ENCODE measurements at regions not wholly inside any gene's neighbourhood (a gene's known extent, or its start where the extent isn't known, plus 50 kb on each side); places are given as distances from the start of the nearest gene placed in this dataset.

- Mint-ChIP-seq H3K9me3 (no peaks in the 10 kb centered on the region), H3K36me3 (ENCODE audit: insufficient read depth) (peaks cover 5% of the 10 kb centered on the region), H3K4me1 (ENCODE audit: low read depth in 2 of 2) (no peaks in the 10 kb centered on the region), H3K27me3 (no peaks in the 10 kb centered on the region), H3K27ac (no peak overlapping the region), H3K4me3 (no peak overlapping the region)
- ATAC-seq (replicated peaks) = no peak
- no peak for DNase-seq
Measured at GRCh38 chr4:177546745-177547144, 104.5 kb upstream of the AGA start.

DNA sequence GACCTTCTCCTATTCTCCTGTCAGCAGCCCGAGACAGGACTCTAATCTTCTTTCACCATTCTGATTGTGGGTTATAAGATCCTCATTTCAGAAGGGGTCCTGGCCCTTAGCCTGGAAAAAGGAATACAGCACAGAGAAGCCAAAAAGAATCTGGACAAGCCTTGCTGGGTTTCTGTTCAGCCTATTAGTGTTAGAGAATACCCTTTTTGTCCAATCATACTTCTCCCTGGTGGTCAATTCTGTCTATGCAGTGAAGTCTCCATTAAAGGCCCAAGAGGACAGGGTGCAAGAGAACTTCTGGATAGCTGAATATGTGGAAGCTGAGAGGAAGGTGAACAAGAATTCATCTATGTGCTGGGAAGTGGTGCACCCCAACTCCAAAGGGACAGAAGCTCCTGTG is 105.7 kb upstream of the AGA start:
- no peak for DNase-seq
- H3K4me1 Mint-ChIP-seq (ENCODE audit: low read depth in 2 of 2) = no peaks in the 10 kb centered on the region
- ATAC-seq (replicated peaks) = no peak
- H3K27me3 Mint-ChIP-seq = no peaks in the 10 kb centered on the region
- H3K36me3 Mint-ChIP-seq (ENCODE audit: insufficient read depth) = peaks cover 5% of the 10 kb centered on the region
- H3K27ac Mint-ChIP-seq = no peak overlapping the region
- no peak overlapping the region for H3K4me3 Mint-ChIP-seq
- no peaks in the 10 kb centered on the region for H3K9me3 Mint-ChIP-seq

DNA sequence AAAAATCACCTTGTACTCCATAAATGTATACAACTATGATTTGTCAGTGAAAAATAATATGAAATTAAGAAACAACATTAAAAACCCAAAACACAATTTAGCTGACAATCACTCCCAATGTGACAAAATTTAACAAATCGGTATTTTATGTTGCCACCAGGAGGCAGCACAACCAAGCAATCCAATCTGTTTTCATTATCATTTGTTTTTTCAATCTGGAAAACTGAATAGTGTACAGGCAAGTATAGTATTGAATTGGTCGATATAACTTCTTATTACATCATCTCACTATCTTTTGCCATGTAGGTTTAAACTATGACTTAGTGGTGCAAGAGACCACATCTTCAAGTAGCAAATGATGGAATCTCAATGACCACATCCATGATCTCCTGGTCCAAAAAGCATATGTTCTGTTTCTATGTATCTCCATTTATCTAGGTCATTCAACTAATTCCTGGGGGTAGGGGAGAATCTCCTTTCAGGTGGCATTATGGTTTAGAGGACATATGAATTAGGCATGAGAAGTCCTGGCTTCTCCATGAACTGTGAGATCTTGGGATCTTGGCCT is 112.9 kb upstream of the AGA start:
- H3K4me1 Mint-ChIP-seq (ENCODE audit: low read depth in 2 of 2) = peaks cover 0 to 3% of the 10 kb centered on the region in 2 donors
- DNase-seq (no peak), ATAC-seq (replicated peaks) (no peak)
- no peaks in the 10 kb centered on the region for H3K9me3 Mint-ChIP-seq
- H3K27ac Mint-ChIP-seq = no peak overlapping the region
- no peaks in the 10 kb centered on the region for H3K27me3 Mint-ChIP-seq
- H3K4me3 Mint-ChIP-seq = no peak overlapping the region
- peaks cover 2% of the 10 kb centered on the region for H3K36me3 Mint-ChIP-seq (ENCODE audit: insufficient read depth)

DNA sequence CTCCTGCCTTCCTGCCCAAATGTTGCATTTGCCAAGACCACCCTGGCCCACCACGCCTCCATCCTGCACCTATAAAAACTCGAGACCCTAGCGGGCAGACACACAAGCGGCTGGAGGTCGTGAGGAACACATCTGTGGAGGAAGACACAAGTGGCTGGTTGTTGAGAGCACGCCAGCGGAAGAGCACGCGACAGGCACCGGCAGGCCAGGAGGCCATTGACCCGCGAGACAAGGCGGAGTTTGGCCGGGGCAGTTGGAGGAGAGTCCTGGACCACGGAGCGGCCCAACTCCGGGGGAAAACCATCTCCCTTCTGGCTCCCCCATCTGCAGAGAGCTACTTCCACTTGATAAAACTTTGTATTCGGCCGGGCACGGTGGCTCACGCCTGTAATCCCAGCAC is 115.2 kb upstream of the AGA start:
- no peak overlapping the region for H3K27ac Mint-ChIP-seq
- no peak overlapping the region for H3K4me3 Mint-ChIP-seq
- H3K4me1 Mint-ChIP-seq (ENCODE audit: low read depth in 2 of 2) = peaks cover 0 to 3% of the 10 kb centered on the region in 2 donors
- DNase-seq = no peak
- ATAC-seq (replicated peaks) = no peak
- peaks cover 2% of the 10 kb centered on the region for H3K36me3 Mint-ChIP-seq (ENCODE audit: insufficient read depth)
- H3K27me3 Mint-ChIP-seq = no peaks in the 10 kb centered on the region
- H3K9me3 Mint-ChIP-seq = no peaks in the 10 kb centered on the region

DNA sequence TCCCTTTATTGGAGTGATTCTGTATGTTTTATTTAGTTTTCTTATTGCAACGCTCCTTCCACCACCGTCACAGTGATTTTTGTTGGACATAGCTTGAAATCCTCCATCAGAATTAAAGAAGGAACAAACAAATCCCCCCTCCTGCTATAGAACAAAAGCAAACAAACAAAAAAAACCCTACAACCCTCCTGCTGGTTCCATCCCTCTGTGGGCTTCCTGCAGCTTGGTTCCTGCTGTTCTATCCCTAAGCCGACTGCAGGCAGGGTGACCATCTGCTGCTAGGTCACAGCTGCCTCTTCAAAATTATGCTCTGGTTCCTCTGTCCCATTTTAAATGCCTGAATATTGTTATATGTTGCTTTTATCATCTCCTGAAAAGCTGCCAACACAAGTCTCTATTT is 116.8 kb upstream of the AGA start:
- Mint-ChIP-seq H3K4me3 (no peak overlapping the region), H3K4me1 (ENCODE audit: low read depth in 2 of 2) (peaks cover 0 to 3% of the 10 kb centered on the region in 2 donors), H3K36me3 (ENCODE audit: insufficient read depth) (peaks cover 2% of the 10 kb centered on the region), H3K27ac (no peak overlapping the region), H3K9me3 (no peaks in the 10 kb centered on the region), H3K27me3 (no peaks in the 10 kb centered on the region)
- ATAC-seq (replicated peaks) (no peak), DNase-seq (no peak)

GRCh38 chr4:177562163-177562562 is 119.9 kb upstream of the AGA start:
- H3K4me3 Mint-ChIP-seq = no peak overlapping the region
- DNase-seq (no peak), ATAC-seq (replicated peaks) (no peak)
- no peaks in the 10 kb centered on the region for H3K9me3 Mint-ChIP-seq
- H3K27me3 Mint-ChIP-seq = no peaks in the 10 kb centered on the region
- H3K36me3 Mint-ChIP-seq (ENCODE audit: insufficient read depth) = peaks cover under 1% of the 10 kb centered on the region
- no peak overlapping the region for H3K27ac Mint-ChIP-seq
- H3K4me1 Mint-ChIP-seq (ENCODE audit: low read depth in 2 of 2) = no peaks in the 10 kb centered on the region

DNA sequence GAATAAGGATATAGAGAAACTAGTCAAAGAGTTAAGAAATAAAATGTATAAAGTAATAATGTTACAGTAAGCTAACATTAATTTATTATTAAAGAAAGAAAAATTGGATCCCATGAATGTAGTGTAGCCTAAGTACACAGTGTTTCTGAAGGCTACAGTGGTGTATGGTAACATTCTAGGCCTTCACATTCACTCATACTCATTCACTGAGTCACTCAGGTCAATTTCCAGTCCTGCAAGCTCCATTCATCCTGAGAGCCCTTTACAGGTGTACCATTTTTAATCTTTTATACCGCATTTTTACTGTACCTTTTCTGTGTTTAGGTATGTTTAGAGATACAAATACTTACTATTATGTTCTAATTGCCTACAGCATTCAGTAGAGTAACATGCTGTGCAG is 120.6 kb upstream of the AGA start:
- no peaks in the 10 kb centered on the region for H3K27me3 Mint-ChIP-seq
- no peak for ATAC-seq (replicated peaks)
- H3K9me3 Mint-ChIP-seq = no peaks in the 10 kb centered on the region
- H3K4me1 Mint-ChIP-seq (ENCODE audit: low read depth in 2 of 2) = no peaks in the 10 kb centered on the region
- H3K36me3 Mint-ChIP-seq (ENCODE audit: insufficient read depth) = no peaks in the 10 kb centered on the region
- DNase-seq = no peak
- no peak overlapping the region for H3K4me3 Mint-ChIP-seq
- H3K27ac Mint-ChIP-seq = no peak overlapping the region

GRCh38 chr4:177566691-177567090 is 124.5 kb upstream of the AGA start:
- Mint-ChIP-seq H3K27ac (no peak overlapping the region), H3K9me3 (no peaks in the 10 kb centered on the region), H3K27me3 (no peaks in the 10 kb centered on the region), H3K36me3 (ENCODE audit: insufficient read depth) (no peaks in the 10 kb centered on the region), H3K4me1 (ENCODE audit: low read depth in 2 of 2) (no peaks in the 10 kb centered on the region), H3K4me3 (no peak overlapping the region)
- DNase-seq (no peak), ATAC-seq (replicated peaks) (no peak)

DNA sequence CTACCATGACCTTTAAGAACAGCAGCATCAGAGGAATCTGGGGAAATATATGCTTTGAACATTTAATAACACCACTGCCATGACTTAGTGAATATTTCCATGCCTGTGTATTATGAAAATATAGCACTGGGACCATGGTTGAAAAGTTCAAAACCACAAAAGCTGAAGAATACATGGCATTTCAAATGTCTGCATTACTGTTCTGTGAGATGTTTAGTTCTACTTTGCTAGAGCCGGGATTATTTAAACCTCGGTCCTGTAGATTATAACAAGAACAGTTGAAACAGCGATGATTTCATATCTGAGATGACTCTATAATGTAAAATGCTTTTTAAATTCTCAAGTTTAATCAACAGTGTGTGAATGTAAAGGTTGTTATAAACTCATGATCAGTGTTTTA is 126.7 kb upstream of the AGA start:
- no peaks in the 10 kb centered on the region for H3K36me3 Mint-ChIP-seq (ENCODE audit: insufficient read depth)
- no peaks in the 10 kb centered on the region for H3K4me1 Mint-ChIP-seq (ENCODE audit: low read depth in 2 of 2)
- no peak overlapping the region for H3K4me3 Mint-ChIP-seq
- no peak overlapping the region for H3K27ac Mint-ChIP-seq
- DNase-seq (no peak), ATAC-seq (replicated peaks) (no peak)
- H3K27me3 Mint-ChIP-seq = no peaks in the 10 kb centered on the region
- no peaks in the 10 kb centered on the region for H3K9me3 Mint-ChIP-seq

GRCh38 chr4:177569434-177569833 is 127.2 kb upstream of the AGA start:
- ATAC-seq (replicated peaks) = no peak
- no peak overlapping the region for H3K27ac Mint-ChIP-seq
- H3K36me3 Mint-ChIP-seq (ENCODE audit: insufficient read depth) = no peaks in the 10 kb centered on the region
- no peak for DNase-seq
- no peaks in the 10 kb centered on the region for H3K4me1 Mint-ChIP-seq (ENCODE audit: low read depth in 2 of 2)
- no peaks in the 10 kb centered on the region for H3K27me3 Mint-ChIP-seq
- H3K9me3 Mint-ChIP-seq = no peaks in the 10 kb centered on the region
- no peak overlapping the region for H3K4me3 Mint-ChIP-seq

DNA sequence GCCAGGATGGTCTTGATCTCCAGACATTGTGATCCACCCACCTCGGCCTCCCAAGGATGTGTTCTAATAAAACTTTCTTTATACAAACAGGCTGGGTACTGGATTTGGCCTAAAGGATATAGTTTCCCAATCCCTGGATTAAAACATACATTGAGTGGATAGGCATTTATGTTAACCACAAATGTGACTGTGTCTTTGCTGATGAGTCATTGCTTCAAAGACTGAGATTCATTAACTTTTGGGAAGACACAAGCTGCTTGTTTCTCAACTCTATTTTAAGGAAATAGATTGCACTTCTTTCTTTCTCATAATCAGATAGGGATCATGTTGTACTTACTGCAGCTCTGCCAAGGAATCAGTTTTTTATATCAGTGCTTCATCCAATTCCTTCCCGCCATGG is 131.3 kb upstream of the AGA start:
- ATAC-seq (replicated peaks) (no peak), DNase-seq (no peak)
- Mint-ChIP-seq H3K27ac (no peak overlapping the region), H3K4me1 (ENCODE audit: low read depth in 2 of 2) (no peaks in the 10 kb centered on the region), H3K27me3 (no peaks in the 10 kb centered on the region), H3K36me3 (ENCODE audit: insufficient read depth) (no peaks in the 10 kb centered on the region), H3K4me3 (no peak overlapping the region), H3K9me3 (no peaks in the 10 kb centered on the region)

DNA sequence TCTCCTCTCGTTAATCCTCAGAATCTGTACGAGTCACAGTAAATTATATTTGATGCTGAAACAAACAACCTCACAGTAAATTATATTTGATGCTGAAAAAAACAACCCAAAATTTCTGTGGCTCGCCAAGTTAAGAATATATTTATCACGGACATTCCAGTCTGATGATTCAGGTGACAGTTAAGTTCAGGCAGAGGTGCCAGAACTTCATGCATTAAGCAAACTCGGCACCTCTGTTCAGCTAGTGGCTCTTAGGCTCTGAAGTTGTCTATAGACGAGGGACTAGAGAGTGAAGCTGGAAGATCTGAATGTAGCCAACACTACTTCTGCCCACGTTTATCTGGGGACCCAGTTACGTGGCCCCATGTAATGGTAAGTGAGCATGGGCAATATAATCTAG is 132.2 kb upstream of the AGA start:
- no peak overlapping the region for H3K27ac Mint-ChIP-seq

GRCh38 chr4:177579649-177580048 is 137.4 kb upstream of the AGA start:
- Mint-ChIP-seq H3K27me3 (no peaks in the 10 kb centered on the region), H3K4me1 (ENCODE audit: low read depth in 2 of 2) (no peaks in the 10 kb centered on the region), H3K27ac (no peak overlapping the region), H3K36me3 (ENCODE audit: insufficient read depth) (no peaks in the 10 kb centered on the region), H3K9me3 (no peaks in the 10 kb centered on the region), H3K4me3 (no peak overlapping the region)
- ATAC-seq (replicated peaks) = no peak
- DNase-seq = no peak

More for the DNA sequence above, 132.2 kb upstream of the AGA start:
- ATAC-seq (replicated peaks) (no peak), DNase-seq (no peak)
- Mint-ChIP-seq H3K4me3 (no peak overlapping the region), H3K27me3 (no peaks in the 10 kb centered on the region), H3K4me1 (ENCODE audit: low read depth in 2 of 2) (no peaks in the 10 kb centered on the region), H3K36me3 (ENCODE audit: insufficient read depth) (no peaks in the 10 kb centered on the region), H3K9me3 (no peaks in the 10 kb centered on the region)

DNA sequence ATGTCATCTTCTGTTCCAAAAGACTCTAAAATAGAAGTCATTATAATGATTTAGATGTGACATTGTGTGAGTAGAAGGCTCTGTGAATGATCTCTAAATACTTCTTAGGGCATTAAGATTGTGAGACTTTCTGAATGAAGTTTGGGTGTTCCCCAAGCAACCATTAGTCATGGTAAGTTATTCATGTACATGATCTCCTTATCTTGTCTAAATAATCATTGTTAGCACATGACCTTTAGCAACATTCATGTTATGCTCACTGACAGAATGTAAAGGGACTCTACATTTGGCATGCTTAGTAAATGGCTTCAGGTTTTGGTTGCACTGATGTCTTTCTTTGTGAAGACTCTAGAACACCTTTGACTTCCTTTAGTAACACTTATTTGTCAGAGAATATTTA is 140.8 kb upstream of the AGA start:
- ATAC-seq (replicated peaks) (no peak), DNase-seq (no peak)
- no peak overlapping the region for H3K4me3 Mint-ChIP-seq
- H3K27ac Mint-ChIP-seq = no peak overlapping the region
- no peaks in the 10 kb centered on the region for H3K4me1 Mint-ChIP-seq (ENCODE audit: low read depth in 2 of 2)
- H3K36me3 Mint-ChIP-seq (ENCODE audit: insufficient read depth) = no peaks in the 10 kb centered on the region
- no peaks in the 10 kb centered on the region for H3K9me3 Mint-ChIP-seq
- H3K27me3 Mint-ChIP-seq = no peaks in the 10 kb centered on the region

DNA sequence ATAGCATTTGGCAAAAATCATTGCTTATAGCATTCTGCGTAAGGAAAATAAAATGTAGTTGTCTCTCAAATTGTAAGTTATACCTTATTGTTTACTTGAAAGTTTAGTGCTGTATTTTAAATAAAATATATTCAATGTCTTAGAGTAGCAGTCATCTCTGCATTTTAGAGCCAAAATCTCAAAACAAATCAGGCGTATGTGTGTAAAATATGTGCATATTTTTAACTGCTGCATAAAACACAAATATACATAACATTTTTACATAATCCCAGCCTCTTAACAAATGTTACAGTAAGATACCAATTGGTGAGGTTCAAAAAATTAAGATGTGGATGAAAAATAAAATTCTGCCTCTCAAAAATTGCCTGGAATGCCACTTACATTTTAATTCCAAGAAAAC is 145.8 kb upstream of the AGA start:
- Mint-ChIP-seq H3K27ac (no peak overlapping the region), H3K36me3 (ENCODE audit: insufficient read depth) (no peaks in the 10 kb centered on the region), H3K9me3 (no peaks in the 10 kb centered on the region), H3K4me3 (no peak overlapping the region), H3K4me1 (ENCODE audit: low read depth in 2 of 2) (no peaks in the 10 kb centered on the region), H3K27me3 (peaks cover 6 to 9% of the 10 kb centered on the region in 2 donors)
- DNase-seq = no peak
- ATAC-seq (replicated peaks) = no peak

Measured in effector memory CD8-positive, alpha-beta T cell (primary cell).